ENCODE measurements at regions not wholly inside any gene's neighbourhood (a gene's known extent, or its start where the extent isn't known, plus 50 kb on each side); places are given as distances from the start of the nearest gene placed in this dataset.
A peak's percentile ranks its signal among the peaks of the same experiment; 100 is the strongest.
"Not testable (repeated sequence)": the region's sequence is repeated elsewhere in the genome, so short reads cannot be mapped to it uniquely, and the experiment has no call there.

- Histone ChIP-seq H3K9me2 (ENCODE audit: insufficient read depth, low read length) (no peaks in the 10 kb centered on the region), H3K9me3 (ENCODE audit: low read length) (no peaks in the 10 kb centered on the region), H3K9ac (ENCODE audit: low read length) (no peak overlapping the region), H3K27me3 (ENCODE audit: insufficient read depth, low read depth, low read length) (no peaks in the 10 kb centered on the region), H3K4me3 (ENCODE audit: low read length) (no peak overlapping the region), H3K4me2 (ENCODE audit: low read length) (no peak overlapping the region), H3K27ac (ENCODE audit: low read length) (peak overlapping the region; percentile 47), H3K79me2 (replicated peaks; ENCODE audit: insufficient read depth, low read length) (no peaks in the 10 kb centered on the region), H4K20me1 (ENCODE audit: insufficient read depth) (no peaks in the 10 kb centered on the region), H2AFZ (ENCODE audit: low read depth, low read length) (no peak overlapping the region), H3F3A (ENCODE audit: insufficient read depth, low read length, poor library complexity, severe bottlenecking) (no peaks in the 10 kb centered on the region), H3K36me3 (ENCODE audit: insufficient read depth, low read length) (no peaks in the 10 kb centered on the region)
- TF ChIP-seq TAF1 (IDR thresholded peaks at IDR 0.05; ENCODE audit: low read depth) (no peak), POLR2AphosphoS5 (IDR thresholded peaks at IDR 0.05) (no peak), CTCF (IDR thresholded peaks at IDR 0.05; ENCODE audit: poor library complexity, severe bottlenecking) (no peak), RAD21 (conservative IDR thresholded peaks at IDR 0.05) (no peak), EP300 (conservative IDR thresholded peaks at IDR 0.05; ENCODE audit: poor library complexity, severe bottlenecking) (no peak), REST (IDR thresholded peaks at IDR 0.05; ENCODE audit: borderline replicate concordance) (no peak), EZH2 (IDR thresholded peaks at IDR 0.05; ENCODE audit: borderline replicate concordance, insufficient read depth, low read length, poor library complexity, severe bottlenecking) (no peak)
Measured at GRCh38 chr6:95742767-95743289, 165.5 kb downstream of the MANEA start.

GRCh38 chr6:95743591-95743990, 166.3 kb downstream of the MANEA start:
- Histone ChIP-seq H3K36me3 (ENCODE audit: insufficient read depth, low read length) (no peaks in the 10 kb centered on the region), H3K9ac (ENCODE audit: low read length) (no peak overlapping the region), H4K20me1 (ENCODE audit: insufficient read depth) (no peaks in the 10 kb centered on the region), H3K27ac (ENCODE audit: low read length) (no peak overlapping the region), H3F3A (ENCODE audit: insufficient read depth, low read length, poor library complexity, severe bottlenecking) (no peaks in the 10 kb centered on the region), H3K79me2 (replicated peaks; ENCODE audit: insufficient read depth, low read length) (no peaks in the 10 kb centered on the region), H3K4me3 (ENCODE audit: low read length) (no peak overlapping the region), H3K27me3 (ENCODE audit: insufficient read depth, low read depth, low read length) (no peaks in the 10 kb centered on the region), H3K9me3 (ENCODE audit: low read length) (no peaks in the 10 kb centered on the region), H2AFZ (ENCODE audit: low read depth, low read length) (no peak overlapping the region), H3K4me2 (ENCODE audit: low read length) (no peak overlapping the region), H3K9me2 (ENCODE audit: insufficient read depth, low read length) (no peaks in the 10 kb centered on the region)
- TF ChIP-seq SMC3 (conservative IDR thresholded peaks at IDR 0.05; ENCODE audit: poor library complexity), result no peak
- TF ChIP-seq EP300 (conservative IDR thresholded peaks at IDR 0.05; ENCODE audit: poor library complexity, severe bottlenecking), result no peak
- no peak for TF ChIP-seq REST (IDR thresholded peaks at IDR 0.05; ENCODE audit: borderline replicate concordance)
- TF ChIP-seq RAD21 (conservative IDR thresholded peaks at IDR 0.05), result no peak
- TF ChIP-seq MXI1 (conservative IDR thresholded peaks at IDR 0.05; ENCODE audit: poor library complexity, severe bottlenecking), result no peak
- no peak for TF ChIP-seq EZH2 (IDR thresholded peaks at IDR 0.05; ENCODE audit: borderline replicate concordance, insufficient read depth, low read length, poor library complexity, severe bottlenecking)
- no peak for TF ChIP-seq TAF1 (IDR thresholded peaks at IDR 0.05; ENCODE audit: low read depth)
- no peak for TF ChIP-seq POLR2AphosphoS5 (IDR thresholded peaks at IDR 0.05)
- TF ChIP-seq CTCF (IDR thresholded peaks at IDR 0.05; ENCODE audit: poor library complexity, severe bottlenecking), result no peak

GRCh38 chr6:95758236-95759069, 181.1 kb downstream of the MANEA start:
- not testable (repeated sequence) for H3K27ac ChIP-seq (ENCODE audit: low read length); H3K4me2 ChIP-seq (ENCODE audit: low read length)

More at GRCh38 chr6:95758236-95759069, 181.1 kb downstream of the MANEA start:
- not testable (repeated sequence) for H3K36me3 ChIP-seq (ENCODE audit: insufficient read depth, low read length); H2AFZ ChIP-seq (ENCODE audit: low read depth, low read length); H3K27me3 ChIP-seq (ENCODE audit: insufficient read depth, low read depth, low read length); H3K4me3 ChIP-seq (ENCODE audit: low read length); H3K9me3 ChIP-seq (ENCODE audit: low read length); H3K79me2 ChIP-seq (replicated peaks; ENCODE audit: insufficient read depth, low read length); H3F3A ChIP-seq (ENCODE audit: insufficient read depth, low read length, poor library complexity, severe bottlenecking); H3K9ac ChIP-seq (ENCODE audit: low read length); H3K9me2 ChIP-seq (ENCODE audit: insufficient read depth, low read length); H4K20me1 ChIP-seq (ENCODE audit: insufficient read depth)
